HUDEP-2 (cell line): ENCODE measurements at regions not wholly inside any gene's neighbourhood (a gene's known extent, or its start where the extent isn't known, plus 50 kb on each side); places are given as distances from the start of the nearest gene placed in this dataset.

Experiments used
- DNase-seq, 76 experiments: peaks; one replicate each; lab custom pipeline; 2025; ENCODE audit not compliant: unreplicated experiment in 76 of 76; lab: John Stamatoyannopoulos, UW

GRCh38 chr18:10032331-10033015, 118.7 kb downstream of the VAPA start:
- no peak for DNase-seq

- no peak for DNase-seq
These were observed 119.2 kb downstream of the VAPA start for GRCh38 chr18:10033016-10033399.

GRCh38 chr18:10035281-10035991, 121.6 kb downstream of the VAPA start:
- no peak for DNase-seq

GRCh38 chr18:10036479-10036878, 122.7 kb downstream of the VAPA start:
- DNase-seq: no peak

- DNase-seq: no peak
These were observed 123.4 kb downstream of the VAPA start for GRCh38 chr18:10037181-10037580.

GRCh38 chr18:10038268-10038667, 124.5 kb downstream of the VAPA start:
- DNase-seq: peak in 3 of 76 experiments; percentile 2 to 16 (median 12)

- no peak for DNase-seq
These were observed 126.6 kb downstream of the VAPA start for GRCh38 chr18:10040287-10041011.

GRCh38 chr18:10041180-10041579, 127.4 kb downstream of the VAPA start:
- DNase-seq: no peak

- DNase-seq: no peak
These were observed 128.7 kb downstream of the VAPA start for GRCh38 chr18:10042492-10042891.

- no peak for DNase-seq
These were observed 130.2 kb downstream of the VAPA start for GRCh38 chr18:10044054-10044453.

- no peak for DNase-seq
These were observed 131.6 kb downstream of the VAPA start for GRCh38 chr18:10045296-10045891.

- DNase-seq: no peak
These were observed 132.5 kb downstream of the VAPA start for GRCh38 chr18:10046178-10046807.

GRCh38 chr18:10047237-10047636, 133.4 kb downstream of the VAPA start:
- no peak for DNase-seq

- no peak for DNase-seq
These were observed 135.9 kb downstream of the VAPA start for GRCh38 chr18:10049747-10050146.

GRCh38 chr18:10050956-10051355, 137.1 kb downstream of the VAPA start:
- DNase-seq: no peak

- no peak for DNase-seq
These were observed 138.2 kb downstream of the VAPA start for GRCh38 chr18:10051877-10052631.

GRCh38 chr18:10052871-10053270, 139.1 kb downstream of the VAPA start:
- no peak for DNase-seq

GRCh38 chr18:10053861-10054260, 140.0 kb downstream of the VAPA start:
- DNase-seq: no peak

- no peak for DNase-seq
These were observed 140.6 kb downstream of the VAPA start for GRCh38 chr18:10054366-10054765.

- DNase-seq: no peak
These were observed 141.4 kb downstream of the VAPA start for GRCh38 chr18:10055125-10055750.
